Mesodermal cell (in vitro differentiated cells): ENCODE measurements at regions not wholly inside any gene's neighbourhood (a gene's known extent, or its start where the extent isn't known, plus 50 kb on each side); places are given as distances from the start of the nearest gene placed in this dataset.
A peak's percentile ranks its signal among the peaks of the same experiment; 100 is the strongest.

Experiments
- H3K27ac ChIP-seq: 2 replicates; pipeline ENCODE4 v1.7.0; 2013; ENCODE audit warnings: mild to moderate bottlenecking, low read depth, low read length, moderate library complexity; ENCODE audit not compliant: severe bottlenecking
- H3K36me3 ChIP-seq: 2 replicates; pipeline ENCODE4 v1.7.1; 2013; ENCODE audit warnings: mild to moderate bottlenecking, low read length, moderate library complexity; ENCODE audit not compliant: control insufficient read depth, insufficient read depth
- H3K4me1 ChIP-seq: one replicate; pipeline ENCODE4 v1.7.1; 2013; ENCODE audit warnings: mild to moderate bottlenecking, low read length; ENCODE audit not compliant: insufficient read depth, control insufficient read depth, poor library complexity, severe bottlenecking
- H3K4me3 ChIP-seq: 2 replicates; pipeline ENCODE4 v1.7.0; 2013; ENCODE audit warnings: low read length, control low read depth, mild to moderate bottlenecking; ENCODE audit not compliant: insufficient read depth, poor library complexity, severe bottlenecking; ENCODE audit errors: extremely low read depth
- H3K9me3 ChIP-seq: 2 replicates; pipeline ENCODE4 v1.7.1; 2013; ENCODE audit warnings: mild to moderate bottlenecking, low read length, moderate library complexity; ENCODE audit not compliant: control insufficient read depth
- WGBS, 2 experiments: methylation state at CpG; one replicate each; pipeline ENCODE4 v1.1.5; 2013; ENCODE audit warnings: missing lambda C conversion rate in 2 of 2; ENCODE audit not compliant: insufficient coverage in 2 of 2; 5-methylcytosine and 5-hydroxymethylcytosine counted together

- Histone ChIP-seq H3K4me1 (no peaks in the 10 kb centered on the region), H3K36me3 (no peaks in the 10 kb centered on the region), H3K4me3 (no peak overlapping the region), H3K9me3 (no peaks in the 10 kb centered on the region), H3K27ac (no peak overlapping the region)
- WGBS, 2 experiments = 100% methylated on average over 2 of the region's 2 CpGs; no CpG with 5 or more reads in 1 of the 2 experiments
These were observed 296.8 kb upstream of the DIAPH2 start for GRCh38 chrX:96387801-96388200.

- Histone ChIP-seq H3K27ac (no peak overlapping the region), H3K9me3 (no peaks in the 10 kb centered on the region), H3K4me3 (no peak overlapping the region), H3K4me1 (no peaks in the 10 kb centered on the region), H3K36me3 (no peaks in the 10 kb centered on the region)
- 50 to 75% methylated on average over 2 to 4 of the region's 5 CpGs for WGBS, 2 experiments
These were observed 295.2 kb upstream of the DIAPH2 start for GRCh38 chrX:96389281-96390047.

- WGBS, 2 experiments = no CpG with 5 or more reads among the region's 1 CpG
- Histone ChIP-seq H3K4me1 (no peaks in the 10 kb centered on the region), H3K27ac (no peak overlapping the region), H3K36me3 (no peaks in the 10 kb centered on the region), H3K9me3 (no peaks in the 10 kb centered on the region), H3K4me3 (no peak overlapping the region)
These were observed 290.0 kb upstream of the DIAPH2 start for GRCh38 chrX:96394598-96394997.

GRCh38 chrX:96403446-96403845 is 281.2 kb upstream of the DIAPH2 start:
- Histone ChIP-seq H3K27ac (no peak overlapping the region), H3K9me3 (no peaks in the 10 kb centered on the region), H3K4me1 (peaks cover 3% of the 10 kb centered on the region), H3K36me3 (no peaks in the 10 kb centered on the region), H3K4me3 (no peak overlapping the region)
- WGBS, 2 experiments = no CpG with 5 or more reads among the region's 3 CpGs

GRCh38 chrX:96405842-96406241 is 278.8 kb upstream of the DIAPH2 start:
- Histone ChIP-seq H3K4me1 (peaks cover 3% of the 10 kb centered on the region), H3K27ac (no peak overlapping the region), H3K4me3 (no peak overlapping the region), H3K9me3 (no peaks in the 10 kb centered on the region), H3K36me3 (no peaks in the 10 kb centered on the region)
- 100% methylated on average over 1 of the region's 1 CpG; no CpG with 5 or more reads in 1 of the 2 experiments for WGBS, 2 experiments

GRCh38 chrX:96407072-96407471 is 277.6 kb upstream of the DIAPH2 start:
- Histone ChIP-seq H3K4me1 (peaks cover 3% of the 10 kb centered on the region), H3K27ac (peak overlapping the region; percentile 62), H3K9me3 (no peaks in the 10 kb centered on the region), H3K36me3 (no peaks in the 10 kb centered on the region), H3K4me3 (no peak overlapping the region)
- WGBS, 2 experiments = no CpG with 5 or more reads among the region's 3 CpGs

GRCh38 chrX:96407501-96407900 is 277.1 kb upstream of the DIAPH2 start:
- Histone ChIP-seq H3K4me1 (peaks cover 3% of the 10 kb centered on the region), H3K9me3 (no peaks in the 10 kb centered on the region), H3K4me3 (no peak overlapping the region), H3K36me3 (no peaks in the 10 kb centered on the region), H3K27ac (peak overlapping the region; percentile 62)
- WGBS, 2 experiments = no CpG with 5 or more reads among the region's 2 CpGs

GRCh38 chrX:96407981-96408380 is 276.7 kb upstream of the DIAPH2 start:
- Histone ChIP-seq H3K27ac (peak overlapping the region; percentile 62), H3K9me3 (no peaks in the 10 kb centered on the region), H3K36me3 (no peaks in the 10 kb centered on the region), H3K4me3 (no peak overlapping the region), H3K4me1 (peaks cover 3% of the 10 kb centered on the region)
- no CpG with 5 or more reads among the region's 2 CpGs for WGBS, 2 experiments

- Histone ChIP-seq H3K36me3 (no peaks in the 10 kb centered on the region), H3K4me1 (peaks cover 3% of the 10 kb centered on the region), H3K9me3 (no peaks in the 10 kb centered on the region), H3K4me3 (no peak overlapping the region), H3K27ac (no peak overlapping the region)
- WGBS, 2 experiments = 83% methylated on average over 1 of the region's 2 CpGs; no CpG with 5 or more reads in 1 of the 2 experiments
These were observed 273.7 kb upstream of the DIAPH2 start for GRCh38 chrX:96410927-96411326.

- no peaks in the 10 kb centered on the region for H3K36me3 ChIP-seq
These were observed 266.9 kb upstream of the DIAPH2 start for GRCh38 chrX:96417695-96418094.

GRCh38 chrX:96424007-96424406 is 260.6 kb upstream of the DIAPH2 start:
- H3K4me3 ChIP-seq = no peak overlapping the region
- no peak overlapping the region for H3K27ac ChIP-seq
- 80% methylated on average over 1 of the region's 3 CpGs; no CpG with 5 or more reads in 1 of the 2 experiments for whole genome bisulfite sequencing, 2 experiments
- H3K4me1 ChIP-seq = peaks cover 3% of the 10 kb centered on the region
- no peaks in the 10 kb centered on the region for H3K36me3 ChIP-seq
- no peaks in the 10 kb centered on the region for H3K9me3 ChIP-seq

More at GRCh38 chrX:96417695-96418094, 266.9 kb upstream of the DIAPH2 start:
- Histone ChIP-seq H3K4me3 (no peak overlapping the region), H3K9me3 (no peaks in the 10 kb centered on the region), H3K4me1 (no peaks in the 10 kb centered on the region), H3K27ac (no peak overlapping the region)
- no CpG with 5 or more reads among the region's 4 CpGs for WGBS, 2 experiments
